ENCODE measurements at regions not wholly inside any gene's neighbourhood (a gene's known extent, or its start where the extent isn't known, plus 50 kb on each side); places are given as distances from the start of the nearest gene placed in this dataset.

DNA sequence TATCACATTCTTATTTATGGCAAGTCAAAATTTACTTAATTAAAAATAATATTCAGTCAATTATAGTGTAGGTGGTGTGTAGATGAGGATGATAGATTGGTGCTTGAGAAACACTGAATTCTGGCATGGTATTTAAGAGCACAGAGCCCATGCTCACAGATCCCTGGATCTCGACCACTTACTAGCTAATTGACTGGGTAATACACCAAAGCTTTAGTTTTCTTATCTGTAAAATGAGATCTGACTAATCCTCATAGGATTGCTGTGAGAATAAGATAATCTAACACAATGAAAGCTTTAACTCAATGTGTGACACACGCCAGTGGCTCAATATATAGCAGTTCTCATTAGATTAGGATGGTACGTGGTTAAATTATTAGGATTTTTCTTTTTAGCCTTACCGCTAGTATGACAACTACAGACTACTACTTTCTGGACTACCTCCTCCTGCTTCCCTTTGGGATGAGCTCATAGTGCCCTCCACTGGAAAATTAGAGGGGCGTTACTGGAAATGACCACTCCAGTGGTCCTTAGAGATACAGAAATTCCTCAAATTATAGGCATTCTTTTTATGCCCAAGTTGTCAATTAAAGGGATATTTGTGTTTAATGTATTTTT, 482.8 kb upstream of the TBX3 start:
- ATAC-seq = no peak
- H3K27ac Mint-ChIP-seq = no peak overlapping the region
- peaks cover 17 to 21% of the 10 kb centered on the region in 2 donors for H3K9me3 Mint-ChIP-seq
- DNase-seq (ENCODE audit: low spot score in 2 of 2) = no peak
- H3K36me3 Mint-ChIP-seq = peaks cover 0 to 5% of the 10 kb centered on the region in 2 donors

GRCh38 chr12:115163710-115164109, 479.7 kb upstream of the TBX3 start:
- Mint-ChIP-seq H3K36me3 (peaks cover 0 to 5% of the 10 kb centered on the region in 2 donors), H3K9me3 (peaks cover 12 to 13% of the 10 kb centered on the region in 2 donors), H3K27ac (no peak overlapping the region)
- DNase-seq (ENCODE audit: low spot score in 2 of 2) (no peak), ATAC-seq (no peak)

- DNase-seq (ENCODE audit: low spot score in 2 of 2) = no peak
- ATAC-seq = no peak
- Mint-ChIP-seq H3K36me3 (no peaks in the 10 kb centered on the region), H3K27ac (no peak overlapping the region), H3K9me3 (peaks cover 4% of the 10 kb centered on the region in 2 donors)
These were observed 476.5 kb upstream of the TBX3 start for GRCh38 chr12:115160271-115161128.

- Mint-ChIP-seq H3K27ac (no peak overlapping the region), H3K9me3 (peaks cover 0 to 9% of the 10 kb centered on the region in 2 donors), H3K36me3 (no peaks in the 10 kb centered on the region)
- no peak for DNase-seq (ENCODE audit: low spot score in 2 of 2)
- no peak for ATAC-seq
These were observed 474.8 kb upstream of the TBX3 start for GRCh38 chr12:115158816-115159215.

GRCh38 chr12:115155665-115156645, 472.0 kb upstream of the TBX3 start:
- DNase-seq (ENCODE audit: low spot score in 2 of 2) (no peak), ATAC-seq (no peak)
- no peaks in the 10 kb centered on the region for H3K36me3 Mint-ChIP-seq
- H3K27ac Mint-ChIP-seq = no peak overlapping the region
- H3K9me3 Mint-ChIP-seq = peaks cover 0 to 9% of the 10 kb centered on the region in 2 donors

DNA sequence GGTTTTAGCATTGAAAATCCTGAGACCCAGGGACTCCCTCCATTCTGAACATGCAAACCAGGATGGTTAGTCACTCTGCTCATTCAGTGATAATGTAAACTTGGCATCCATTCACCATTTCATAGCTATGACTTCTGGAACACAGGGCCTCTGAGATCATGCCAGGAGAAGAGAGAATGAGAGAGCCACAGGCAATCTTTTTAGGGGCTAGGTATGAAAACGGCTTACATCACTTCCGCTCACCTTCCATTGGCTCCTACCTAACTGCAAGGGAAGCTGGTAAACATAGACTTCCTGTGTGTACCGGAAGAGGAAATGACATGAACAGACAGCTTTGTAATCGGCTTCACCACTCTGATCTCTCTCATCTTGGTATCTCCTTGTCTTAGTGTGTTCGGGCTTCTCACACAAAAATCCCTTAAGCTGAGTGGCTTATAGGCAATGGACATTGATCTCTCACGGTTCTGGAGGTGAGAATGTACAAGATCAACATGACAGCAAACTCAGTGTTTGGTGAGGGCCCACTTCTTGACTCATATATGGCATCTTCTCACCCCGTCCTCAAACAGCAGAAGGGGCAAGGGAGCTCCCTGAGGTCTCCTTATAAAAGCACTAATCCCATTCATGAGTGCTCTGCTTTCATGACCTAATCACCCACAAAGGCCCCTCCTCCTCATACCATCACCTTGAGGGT, 465.9 kb upstream of the TBX3 start:
- ATAC-seq = no peak
- Mint-ChIP-seq H3K9me3 (peaks cover 17 to 24% of the 10 kb centered on the region in 2 donors), H3K36me3 (no peaks in the 10 kb centered on the region), H3K27ac (no peak overlapping the region)
- no peak for DNase-seq (ENCODE audit: low spot score in 2 of 2)

GRCh38 chr12:115149279-115149678, 465.3 kb upstream of the TBX3 start:
- DNase-seq (ENCODE audit: low spot score in 2 of 2) (no peak), ATAC-seq (no peak)
- Mint-ChIP-seq H3K27ac (no peak overlapping the region), H3K36me3 (no peaks in the 10 kb centered on the region), H3K9me3 (peaks cover 17 to 23% of the 10 kb centered on the region in 2 donors)

- no peak for DNase-seq (ENCODE audit: low spot score in 2 of 2)
- peaks cover 17 to 27% of the 10 kb centered on the region in 2 donors for H3K9me3 Mint-ChIP-seq
- H3K36me3 Mint-ChIP-seq = no peaks in the 10 kb centered on the region
- ATAC-seq = no peak
- no peak overlapping the region for H3K27ac Mint-ChIP-seq
These were observed 463.9 kb upstream of the TBX3 start for GRCh38 chr12:115147916-115148315.

DNA sequence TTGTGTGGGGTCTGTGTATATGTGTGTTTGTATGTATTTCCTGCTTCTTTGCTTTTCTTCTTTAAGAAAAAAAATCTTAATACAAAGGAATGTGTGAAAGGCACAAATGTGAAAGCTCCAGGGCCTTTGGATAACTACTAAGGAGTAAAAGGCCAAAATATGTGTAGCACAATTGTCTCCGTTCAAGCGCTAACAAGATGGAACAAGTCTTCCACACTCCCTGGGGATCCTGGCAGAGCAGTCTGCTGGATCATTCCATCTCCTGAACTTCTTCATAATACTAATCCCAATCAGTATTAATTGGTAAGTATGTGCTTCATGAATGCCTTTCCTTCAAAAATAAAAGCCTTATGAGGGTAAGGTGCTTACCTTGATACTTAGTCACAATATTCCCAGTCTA, 462.5 kb upstream of the TBX3 start:
- H3K36me3 Mint-ChIP-seq = no peaks in the 10 kb centered on the region
- DNase-seq (ENCODE audit: low spot score in 2 of 2) (no peak), ATAC-seq (no peak)
- peaks cover 17 to 27% of the 10 kb centered on the region in 2 donors for H3K9me3 Mint-ChIP-seq
- no peak overlapping the region for H3K27ac Mint-ChIP-seq

DNA sequence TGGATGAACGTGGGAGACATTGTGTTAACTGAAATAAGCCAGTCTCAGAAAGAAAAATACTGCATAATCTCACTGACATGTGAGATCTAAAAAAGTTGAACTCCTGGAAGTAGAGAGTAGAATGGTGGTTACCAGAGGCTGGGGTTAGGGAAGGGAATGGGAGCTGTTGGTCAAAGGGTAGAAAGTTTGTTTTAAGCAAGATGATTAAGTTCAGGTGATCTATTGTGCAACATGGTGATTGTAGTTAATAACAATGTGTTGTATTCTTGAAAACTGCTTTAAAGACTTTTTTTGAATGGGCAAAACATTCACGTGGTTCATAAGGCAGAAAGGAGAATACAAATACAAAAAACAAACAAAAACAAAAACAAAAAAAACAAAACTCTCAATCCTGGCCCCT, 460.4 kb upstream of the TBX3 start:
- Mint-ChIP-seq H3K9me3 (peaks cover 13 to 27% of the 10 kb centered on the region in 2 donors), H3K27ac (no peak overlapping the region), H3K36me3 (no peaks in the 10 kb centered on the region)
- DNase-seq (ENCODE audit: low spot score in 2 of 2) = no peak
- no peak for ATAC-seq

DNA sequence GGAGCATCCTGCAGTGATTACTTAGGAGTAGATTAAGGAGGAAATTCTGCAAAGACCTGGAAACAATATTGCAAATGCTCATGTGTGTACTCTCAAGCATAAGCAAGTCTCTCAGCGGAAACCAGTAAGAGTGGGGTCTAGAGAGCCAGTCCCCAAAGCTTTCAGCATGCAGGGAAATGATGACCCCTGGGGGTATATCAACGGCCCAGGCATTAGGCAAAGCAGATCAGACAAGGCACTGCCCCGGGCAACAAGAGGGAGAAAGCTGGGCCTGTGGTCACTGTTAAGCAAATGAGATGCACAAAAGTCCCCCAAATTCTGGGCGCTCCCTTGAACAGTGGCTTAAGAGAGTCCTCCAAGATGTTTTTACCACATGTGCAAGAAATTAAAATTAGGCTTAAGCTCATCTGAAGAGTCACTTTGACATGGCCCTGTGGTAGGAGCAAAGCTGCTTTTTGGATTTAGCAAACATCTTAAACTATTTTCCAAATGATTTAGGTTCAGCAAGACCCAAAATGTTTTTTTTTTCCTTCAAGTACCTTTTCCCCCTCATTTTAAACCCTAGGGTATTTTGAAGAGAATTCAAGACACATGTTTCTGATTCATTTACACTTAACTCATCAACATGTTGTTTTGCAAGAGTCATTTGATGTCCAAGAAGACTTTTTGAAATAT, 457.1 kb upstream of the TBX3 start:
- no peak overlapping the region for H3K27ac Mint-ChIP-seq
- DNase-seq (ENCODE audit: low spot score in 2 of 2) = no peak
- H3K36me3 Mint-ChIP-seq = peaks cover 0 to 4% of the 10 kb centered on the region in 2 donors
- peaks cover 0 to 29% of the 10 kb centered on the region in 2 donors for H3K9me3 Mint-ChIP-seq
- ATAC-seq = no peak

- peaks cover 0 to 4% of the 10 kb centered on the region in 2 donors for H3K36me3 Mint-ChIP-seq
- ATAC-seq (no peak), DNase-seq (ENCODE audit: low spot score in 2 of 2) (no peak)
- no peak overlapping the region for H3K27ac Mint-ChIP-seq
- peaks cover 0 to 28% of the 10 kb centered on the region in 2 donors for H3K9me3 Mint-ChIP-seq
These were observed 454.0 kb upstream of the TBX3 start for GRCh38 chr12:115137812-115138521.

- H3K27ac Mint-ChIP-seq = no peak overlapping the region
- DNase-seq (ENCODE audit: low spot score in 2 of 2) = no peak
- H3K9me3 Mint-ChIP-seq = peaks cover 0 to 27% of the 10 kb centered on the region in 2 donors
- peaks cover 0 to 4% of the 10 kb centered on the region in 2 donors for H3K36me3 Mint-ChIP-seq
- no peak for ATAC-seq
These were observed 451.8 kb upstream of the TBX3 start for GRCh38 chr12:115135800-115136211.

- H3K36me3 Mint-ChIP-seq = peaks cover 0 to 4% of the 10 kb centered on the region in 2 donors
- no peak for ATAC-seq
- no peak for DNase-seq (ENCODE audit: low spot score in 2 of 2)
- no peak overlapping the region for H3K27ac Mint-ChIP-seq
- H3K9me3 Mint-ChIP-seq = peaks cover 0 to 25% of the 10 kb centered on the region in 2 donors
These were observed 450.3 kb upstream of the TBX3 start for GRCh38 chr12:115134298-115134697.

DNA sequence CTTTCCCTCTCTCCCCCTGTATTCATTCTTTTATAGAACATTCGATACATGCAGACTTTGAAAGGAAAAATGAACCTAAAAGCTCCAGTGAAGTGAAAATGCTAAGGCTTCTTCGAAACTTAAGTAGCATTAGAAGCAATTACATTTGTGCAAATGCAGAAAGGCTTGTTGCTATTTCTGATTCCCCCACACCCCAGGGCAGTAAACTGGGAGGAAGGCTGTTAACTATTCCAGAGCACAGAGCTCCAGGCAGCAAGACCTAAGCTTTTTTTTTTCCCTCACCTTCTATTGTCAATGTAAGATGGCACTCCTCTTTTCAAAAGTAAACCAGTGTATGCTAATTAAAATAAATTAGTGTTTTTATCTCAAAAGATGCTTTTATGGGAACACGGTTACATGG, 448.9 kb upstream of the TBX3 start:
- DNase-seq (ENCODE audit: low spot score in 2 of 2) (no peak), ATAC-seq (no peak)
- H3K36me3 Mint-ChIP-seq = peaks cover 0 to 3% of the 10 kb centered on the region in 2 donors
- H3K27ac Mint-ChIP-seq = no peak overlapping the region
- H3K9me3 Mint-ChIP-seq = peaks cover 0 to 23% of the 10 kb centered on the region in 2 donors

Measured in activated naive CD4-positive, alpha-beta T cell treated with anti-CD3 and anti-CD28 coated beads, Interleukin-2, amount 50 U/mL, for 72 hours (primary cell).